NCI-H2107 treated with DMSO at 0.1 percent for 48 hours (cell line): ENCODE measurements at regions not wholly inside any gene's neighbourhood (a gene's known extent, or its start where the extent isn't known, plus 50 kb on each side); places are given as distances from the start of the nearest gene placed in this dataset.
"Not testable (repeated sequence)": the region's sequence is repeated elsewhere in the genome, so short reads cannot be mapped to it uniquely, and the experiment has no call there.

Experiments used
- DNase-seq: peaks from one replicate; lab custom pipeline; 2025; ENCODE audit not compliant: unreplicated experiment; lab: John Stamatoyannopoulos, UW

DNA sequence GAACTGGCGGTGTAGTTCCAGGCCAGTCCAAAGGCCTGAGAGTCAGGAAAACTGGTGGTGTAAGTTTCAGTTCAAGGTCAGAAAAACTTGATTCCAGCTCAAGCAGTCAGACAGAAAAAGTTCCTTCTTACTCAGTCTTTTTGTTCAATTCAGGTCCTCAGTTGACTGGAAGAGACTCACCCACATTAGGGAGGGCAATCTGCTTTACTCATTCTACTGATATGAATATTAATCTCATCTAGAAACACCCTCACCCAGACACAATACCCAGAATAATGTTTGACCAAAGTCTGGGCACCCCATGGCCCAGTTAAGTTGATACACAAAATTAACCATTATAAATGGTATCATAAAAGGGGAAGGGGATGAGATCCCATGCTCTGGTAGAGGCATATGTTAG lies 50.1 kb upstream of the LTA4H start:
- no peak for DNase-seq

DNA sequence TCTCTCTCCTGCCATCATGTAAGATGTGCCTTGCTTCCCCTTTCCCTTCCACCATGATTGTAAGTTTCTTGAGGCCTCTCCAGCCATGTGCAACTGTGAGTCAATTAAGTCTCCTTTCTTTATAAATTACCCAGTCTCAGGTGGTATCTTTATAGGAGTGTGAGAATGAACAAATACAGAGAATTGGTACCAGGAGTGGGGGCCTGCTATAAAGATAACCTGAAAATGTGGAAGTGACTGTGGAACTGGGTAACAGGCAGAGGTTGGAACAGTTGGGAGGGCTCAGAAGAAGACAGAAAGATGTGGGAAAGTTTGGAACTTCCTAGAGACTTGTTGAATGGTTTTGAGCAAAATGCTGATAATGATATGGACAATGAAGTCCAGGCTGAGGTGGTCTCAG lies 50.8 kb upstream of the LTA4H start:
- not testable (repeated sequence) for DNase-seq

DNA sequence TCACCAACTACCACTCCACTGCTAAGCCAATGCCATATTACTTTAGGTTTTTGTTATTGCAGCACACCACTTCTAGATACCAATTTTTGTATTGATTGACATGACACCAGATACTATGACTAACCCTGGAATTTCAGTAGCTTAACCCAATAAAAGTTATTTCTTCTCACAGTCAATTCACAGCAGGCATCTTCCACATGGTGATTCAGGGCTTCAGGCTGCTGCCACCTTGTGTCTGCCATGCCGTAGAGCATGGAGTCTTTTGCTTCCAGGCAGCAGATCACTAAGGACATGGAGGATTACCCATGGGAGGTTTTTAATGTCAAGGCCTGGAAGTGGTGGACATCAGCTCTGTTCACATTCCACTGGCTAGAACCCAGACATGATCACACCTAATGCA lies 56.4 kb upstream of the LTA4H start:
- DNase-seq, result no peak

DNA sequence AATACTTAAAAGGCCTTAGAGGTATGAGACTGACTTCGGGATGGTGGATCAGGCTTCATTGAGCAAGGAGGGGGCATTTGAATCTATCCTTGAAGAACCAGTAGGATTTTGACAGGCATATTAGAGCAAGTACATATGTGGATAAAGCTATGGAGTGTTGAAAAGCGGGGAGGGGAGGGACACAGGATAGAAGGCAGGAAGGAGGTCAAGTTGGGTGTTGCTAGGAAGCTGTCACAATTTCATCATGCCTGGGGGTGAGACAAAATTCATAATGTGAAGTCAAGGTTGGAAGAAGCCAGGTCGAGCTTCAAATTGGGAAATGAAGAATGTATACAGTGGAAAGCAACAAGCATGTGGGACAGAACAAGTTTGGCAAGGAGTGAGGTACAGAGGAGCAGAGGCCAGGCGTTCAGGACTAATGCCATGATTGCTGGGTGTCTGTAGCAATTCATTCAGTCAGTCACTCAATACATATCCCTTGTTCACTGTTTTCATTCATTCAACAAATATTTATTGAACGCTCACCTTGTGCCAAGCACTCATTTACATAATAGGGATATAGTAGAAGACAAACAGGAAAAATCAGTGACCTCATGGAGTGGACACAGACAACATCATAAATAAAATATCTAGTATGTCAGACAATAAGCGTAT lies 58.3 kb upstream of the LTA4H start:
- DNase-seq, result peak; percentile 2

DNA sequence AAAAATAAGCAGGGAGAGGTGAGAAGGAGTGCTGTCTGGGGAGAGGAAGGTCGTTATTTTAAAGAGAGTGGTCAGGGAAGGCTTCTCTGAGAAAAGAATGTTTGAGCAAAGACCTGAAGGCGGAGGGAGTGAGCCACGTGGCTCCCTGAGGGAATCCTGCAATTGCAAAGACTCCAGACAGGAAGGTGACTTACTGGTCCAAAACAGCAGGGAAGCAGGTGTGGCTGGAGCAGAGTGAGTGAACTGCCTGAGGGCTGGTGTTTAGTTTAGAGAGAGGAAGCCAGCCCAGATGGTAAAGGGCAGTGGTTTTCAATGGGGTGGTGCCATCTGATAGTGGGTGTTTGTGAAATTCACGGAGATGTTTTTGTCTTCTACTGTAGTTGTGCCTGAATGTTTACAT lies 58.8 kb upstream of the LTA4H start:
- DNase-seq, result peak; percentile 71

DNA sequence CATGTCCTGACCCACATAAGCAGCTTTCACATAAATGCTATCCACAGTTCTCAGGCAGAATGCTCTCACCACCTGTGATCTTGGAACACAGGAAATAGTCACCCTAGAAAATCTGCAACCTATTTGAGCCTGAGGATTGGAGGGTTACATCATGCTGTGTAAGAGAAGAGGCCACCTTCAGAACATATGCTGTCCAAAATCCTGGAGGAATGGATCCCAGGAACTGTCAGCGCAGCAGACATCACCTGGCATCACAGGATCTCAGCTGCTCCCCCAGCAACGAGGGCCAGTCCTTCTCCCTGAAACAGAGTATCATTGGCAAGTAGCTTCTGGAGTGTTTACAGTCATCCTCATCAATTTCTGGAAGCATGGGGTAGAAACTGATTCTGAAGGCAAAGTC lies 63.2 kb upstream of the LTA4H start:
- no peak for DNase-seq

DNA sequence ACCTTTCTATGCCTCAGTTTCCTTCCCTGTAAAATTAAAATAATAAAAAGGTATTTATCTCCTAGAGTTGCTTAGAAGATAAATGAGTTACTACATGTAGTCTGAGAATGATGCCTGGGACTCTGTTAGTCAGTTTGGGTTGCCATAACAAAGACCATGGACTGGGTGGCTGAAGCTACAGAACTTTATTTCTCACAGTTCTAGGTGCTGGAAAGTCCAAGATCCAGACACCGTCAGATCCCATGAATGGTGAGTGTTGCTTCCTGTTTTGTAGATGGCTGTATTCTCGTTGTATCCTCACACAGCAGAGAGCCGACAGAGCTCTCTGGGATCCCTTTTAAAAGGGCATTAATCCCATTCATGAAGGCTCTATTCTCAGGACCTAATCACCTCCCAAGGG lies 64.0 kb upstream of the LTA4H start:
- no peak for DNase-seq

DNA sequence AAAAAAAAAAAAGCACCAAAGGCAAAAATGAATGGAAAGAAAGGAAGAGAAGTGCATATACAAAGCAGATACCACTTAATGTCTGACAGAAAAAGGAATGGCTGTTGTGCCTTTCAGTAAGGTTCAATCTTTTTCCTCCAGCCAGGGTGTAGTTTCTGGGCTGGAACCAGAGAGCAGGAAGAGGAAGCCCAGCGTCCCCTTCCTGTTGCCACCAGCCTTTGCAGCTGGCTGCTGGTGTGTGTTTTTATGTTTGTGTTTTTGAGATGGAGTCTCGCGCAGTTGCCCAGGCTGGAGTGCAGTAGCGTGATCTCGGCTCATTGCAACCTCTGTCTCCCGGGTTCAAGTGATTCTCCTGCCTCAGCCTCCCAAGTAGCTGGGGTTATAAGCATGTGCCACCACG lies 64.6 kb upstream of the LTA4H start:
- DNase-seq, result no peak

DNA sequence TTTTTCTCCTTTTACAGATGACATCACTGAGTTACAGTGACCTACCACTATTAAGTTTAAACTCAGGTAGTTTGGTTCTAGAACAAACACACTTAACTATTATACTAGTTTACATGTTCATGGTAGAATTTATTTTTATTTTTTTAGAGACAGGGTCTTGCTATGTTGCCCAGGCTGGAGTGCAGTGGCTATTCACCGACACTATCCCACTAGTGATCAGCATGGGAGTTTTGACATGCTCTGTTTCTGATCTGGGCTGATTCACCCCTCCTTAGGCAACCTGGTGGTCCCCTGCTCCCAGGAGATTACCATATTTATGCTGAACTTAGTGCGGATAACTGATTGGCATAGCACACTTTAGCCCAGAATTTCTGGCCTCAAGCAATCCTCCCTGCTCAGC lies 66.4 kb upstream of the LTA4H start:
- no peak for DNase-seq

DNA sequence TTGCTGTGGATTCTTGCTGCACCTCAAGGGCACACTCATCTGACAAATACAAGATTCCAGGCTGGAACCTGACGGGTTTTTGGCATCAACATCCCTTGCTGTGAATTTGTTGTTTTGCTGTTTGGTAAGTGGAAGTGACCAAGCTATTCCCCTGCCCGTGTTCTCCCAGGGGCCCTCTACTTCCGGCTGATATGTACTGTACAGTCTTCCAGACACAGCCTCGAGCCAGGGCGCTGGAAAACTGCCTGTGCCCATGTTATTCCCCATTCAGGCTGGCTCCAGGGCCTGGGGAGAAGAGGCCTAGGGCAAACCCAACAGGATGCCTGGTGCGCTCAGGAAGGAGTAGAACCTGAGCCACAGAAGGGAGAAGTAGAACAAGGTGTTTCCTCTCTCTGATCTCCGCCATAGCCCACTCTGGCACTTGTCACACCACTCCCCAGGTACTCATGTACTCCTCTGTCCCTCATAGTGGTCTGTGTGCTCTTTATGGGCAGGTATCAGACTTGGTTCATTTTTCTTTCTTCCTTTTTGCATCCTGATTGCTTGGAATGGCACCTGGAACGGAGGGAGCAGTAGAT lies 67.8 kb upstream of the LTA4H start:
- no peak for DNase-seq

DNA sequence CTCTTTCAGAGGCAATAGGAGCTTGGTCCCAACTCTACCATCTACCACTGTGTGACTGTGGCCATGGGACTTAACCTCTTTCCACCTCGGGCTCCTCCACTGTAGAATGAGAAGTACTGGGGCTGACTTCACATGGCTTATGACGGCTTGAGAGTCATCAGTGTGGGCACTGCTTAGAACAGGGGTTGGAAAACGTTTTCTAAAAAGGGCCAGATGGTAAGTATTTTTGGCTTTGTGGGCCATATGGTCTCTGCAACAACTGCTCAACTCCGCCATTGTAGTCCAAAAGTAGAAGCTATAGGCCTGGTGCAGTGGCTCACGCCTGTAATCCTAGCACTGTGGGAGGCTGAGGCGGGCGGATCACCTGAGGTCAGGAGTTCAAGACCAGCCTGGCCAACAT lies 69.2 kb upstream of the LTA4H start:
- no peak for DNase-seq

DNA sequence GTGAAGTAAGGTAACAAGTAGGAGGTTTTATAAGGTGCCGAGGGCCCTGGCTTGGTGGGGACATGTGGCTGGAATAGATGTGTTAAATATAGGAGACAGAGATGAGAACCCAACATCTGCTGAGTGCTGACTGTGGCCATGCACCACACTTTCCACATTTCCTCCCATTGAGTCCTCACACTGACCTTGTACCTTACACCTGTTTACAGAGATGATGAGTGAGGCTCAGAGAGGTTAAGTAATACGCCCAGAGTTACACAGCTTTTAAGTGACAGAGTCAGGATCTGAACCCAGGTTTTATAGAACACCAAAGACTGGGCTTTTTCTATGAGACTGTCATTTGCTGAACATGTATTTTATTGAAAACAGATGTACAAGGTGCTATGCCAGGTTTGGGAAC lies 70.8 kb upstream of the LTA4H start:
- no peak for DNase-seq

DNA sequence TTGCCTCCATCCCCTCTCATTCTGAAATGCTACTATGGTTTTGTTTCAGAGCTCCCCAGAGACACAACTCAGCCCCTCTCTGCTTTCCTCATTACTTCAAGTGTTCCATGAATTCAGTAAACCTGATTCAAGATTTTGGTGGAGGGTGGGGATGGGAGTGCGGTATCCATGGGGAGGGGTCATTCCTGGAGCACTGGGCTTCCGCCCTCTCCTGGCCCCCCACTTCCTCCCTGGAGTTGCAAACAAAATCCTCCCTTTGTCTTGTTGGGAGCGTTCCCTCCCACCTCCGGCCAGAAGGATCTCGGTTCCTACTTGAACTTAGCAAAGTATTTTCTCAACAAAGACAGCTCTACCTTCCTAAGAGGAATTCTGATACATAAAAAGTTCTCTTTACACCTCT lies 71.8 kb upstream of the LTA4H start:
- no peak for DNase-seq

DNA sequence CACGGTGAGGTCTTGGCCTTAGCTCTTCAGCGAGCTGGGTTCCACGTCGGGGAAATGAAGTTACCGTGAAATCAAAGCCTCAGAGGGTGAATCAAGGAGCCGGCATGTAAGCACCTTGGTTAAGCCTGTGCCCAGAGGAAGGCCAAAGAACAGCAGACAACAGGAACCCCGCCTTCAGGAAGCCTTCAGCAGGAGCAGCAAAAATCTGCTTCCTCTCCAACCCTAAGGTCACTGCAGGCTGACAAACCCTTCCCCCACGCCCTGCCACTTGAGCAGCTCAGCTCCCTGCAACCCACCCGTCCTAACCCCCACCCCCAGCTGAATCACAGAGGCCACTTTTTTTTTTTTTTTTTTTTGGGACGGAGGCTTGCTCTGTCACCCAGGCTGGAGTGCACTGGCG lies 72.9 kb upstream of the LTA4H start:
- no peak for DNase-seq

DNA sequence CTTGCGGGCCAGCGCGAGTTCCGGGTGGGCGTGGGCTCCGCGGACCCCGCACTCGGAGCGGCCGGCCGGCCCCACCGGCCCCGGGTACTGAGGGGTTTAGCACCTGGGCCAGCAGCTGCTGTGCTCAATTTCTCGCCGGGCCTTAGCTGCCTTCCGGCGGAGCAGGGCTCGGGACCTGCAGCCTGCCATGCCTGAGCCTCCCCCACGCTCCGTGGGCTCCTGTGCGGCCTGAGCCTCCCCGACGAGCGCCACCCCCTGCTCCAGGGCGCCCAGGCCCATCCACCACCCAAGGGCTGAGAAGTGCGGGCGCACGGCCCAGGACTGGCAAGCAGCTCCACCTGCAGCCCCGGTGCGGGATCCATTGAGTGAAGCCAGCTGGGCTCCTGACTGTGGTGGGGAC lies 73.6 kb upstream of the LTA4H start:
- DNase-seq, result not testable (repeated sequence)

DNA sequence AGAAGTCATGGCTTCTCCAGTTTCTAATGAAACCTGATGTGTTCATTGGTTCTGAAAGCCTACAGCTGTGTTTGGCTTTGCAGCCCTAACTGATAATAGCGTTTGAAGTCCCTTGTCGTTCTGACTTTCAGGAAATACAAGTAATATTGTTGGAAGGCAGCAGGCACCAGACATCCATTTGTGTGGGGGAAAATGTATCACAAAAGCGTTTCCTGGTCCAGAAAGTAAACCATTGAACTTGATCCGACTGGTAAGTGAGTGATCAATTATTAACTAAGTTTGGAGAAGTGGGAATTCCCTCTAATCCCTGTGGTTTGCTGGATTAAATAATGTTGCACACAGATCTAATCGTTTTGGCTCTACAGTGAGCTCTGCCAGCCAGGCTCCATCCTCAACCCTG lies 77.3 kb upstream of the LTA4H start:
- DNase-seq, result peak; percentile 8

DNA sequence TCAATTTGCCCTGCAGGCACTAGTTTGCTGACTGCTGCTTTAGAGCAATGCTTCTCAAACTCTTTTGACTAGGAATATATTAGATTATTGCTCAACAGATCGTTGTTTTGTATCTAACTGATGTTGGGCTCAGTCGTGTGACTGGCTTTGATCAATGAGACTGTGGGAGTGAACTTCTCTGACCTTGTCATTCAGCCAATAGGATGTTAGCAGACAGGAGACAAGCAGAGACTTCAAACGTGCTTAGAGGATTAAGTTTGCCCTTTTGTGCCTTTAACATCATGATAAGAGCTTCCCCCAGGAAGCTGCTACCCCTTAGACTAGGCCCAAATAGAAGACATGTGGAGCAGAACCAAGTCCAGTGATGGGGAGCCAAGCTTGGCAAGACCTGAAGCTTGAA lies 76.7 kb upstream of the ELK3 start:
- DNase-seq, result no peak

DNA sequence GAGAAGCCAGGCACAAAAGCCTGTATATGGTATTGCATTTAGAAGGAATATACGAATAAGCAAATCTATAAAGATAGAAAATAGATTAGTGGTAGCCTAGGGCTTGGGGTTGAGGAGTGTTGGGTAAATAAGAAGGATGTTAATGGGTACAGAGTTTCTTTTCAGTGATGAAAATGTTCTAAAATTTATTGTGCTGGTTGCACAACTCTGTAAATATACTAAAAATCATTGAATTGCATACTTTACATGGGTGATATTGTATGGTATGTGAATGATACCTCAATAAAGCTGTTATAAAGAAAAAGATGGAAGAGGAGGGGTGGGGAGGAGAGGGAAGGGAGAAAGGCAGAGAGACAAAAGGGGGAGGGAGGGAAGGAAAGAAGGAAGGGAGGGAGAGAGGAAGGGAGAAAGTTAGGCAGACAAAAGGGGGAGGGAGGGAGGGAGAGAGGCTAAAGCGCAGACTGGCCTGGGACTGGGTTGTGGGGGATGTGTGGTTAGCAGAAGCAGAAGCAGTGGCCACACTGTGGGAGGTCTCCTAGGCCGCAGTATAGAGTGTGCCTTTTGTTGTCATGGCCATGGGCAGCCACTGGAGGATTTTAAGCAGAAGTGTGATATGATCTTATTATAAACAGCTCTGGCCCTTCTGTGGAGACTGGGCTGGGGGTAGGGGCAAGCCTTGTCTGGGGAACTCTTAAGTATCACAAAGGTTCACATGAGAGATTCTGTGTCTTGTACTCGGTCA lies 73.6 kb upstream of the ELK3 start:
- no peak for DNase-seq

DNA sequence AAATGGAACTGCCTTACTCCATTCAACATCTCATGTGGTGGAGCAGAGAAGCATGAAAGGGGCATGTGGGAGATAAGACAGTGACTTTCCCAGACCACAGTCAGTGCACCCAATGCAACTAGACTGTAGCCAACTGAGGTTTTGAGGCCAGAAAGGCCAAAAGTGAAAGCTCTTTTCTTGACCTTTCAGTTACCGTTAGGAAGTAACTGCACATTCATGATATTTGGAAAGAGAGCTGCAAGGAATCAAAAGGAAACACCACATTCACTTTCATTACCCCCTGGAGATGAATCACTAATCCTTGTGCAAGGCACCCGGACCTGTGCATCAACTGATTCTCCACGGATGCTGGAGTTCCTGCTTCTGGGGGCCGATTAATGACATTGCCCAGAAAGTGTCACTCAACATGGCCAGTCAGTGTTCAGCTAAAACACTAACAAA lies 72.9 kb upstream of the ELK3 start:
- no peak for DNase-seq

DNA sequence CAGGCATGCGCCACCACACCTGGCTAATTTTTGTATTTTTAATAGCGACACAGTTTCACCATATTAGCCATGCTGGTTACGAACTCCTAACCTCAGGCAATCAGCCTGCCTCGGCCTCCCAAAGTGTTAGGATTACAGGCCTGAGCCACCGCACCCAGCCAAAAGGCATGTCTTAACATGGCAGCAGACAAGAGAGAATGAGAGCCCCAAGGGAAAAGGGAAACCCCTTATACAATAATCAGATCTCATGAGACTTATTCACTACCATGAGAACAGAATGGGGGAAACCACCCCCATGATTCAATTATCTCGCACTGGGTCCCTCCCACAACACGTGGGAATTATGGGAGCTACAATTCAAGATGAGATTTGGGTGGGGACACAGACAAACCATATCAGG lies 65.9 kb upstream of the ELK3 start:
- not testable (repeated sequence) for DNase-seq

DNA sequence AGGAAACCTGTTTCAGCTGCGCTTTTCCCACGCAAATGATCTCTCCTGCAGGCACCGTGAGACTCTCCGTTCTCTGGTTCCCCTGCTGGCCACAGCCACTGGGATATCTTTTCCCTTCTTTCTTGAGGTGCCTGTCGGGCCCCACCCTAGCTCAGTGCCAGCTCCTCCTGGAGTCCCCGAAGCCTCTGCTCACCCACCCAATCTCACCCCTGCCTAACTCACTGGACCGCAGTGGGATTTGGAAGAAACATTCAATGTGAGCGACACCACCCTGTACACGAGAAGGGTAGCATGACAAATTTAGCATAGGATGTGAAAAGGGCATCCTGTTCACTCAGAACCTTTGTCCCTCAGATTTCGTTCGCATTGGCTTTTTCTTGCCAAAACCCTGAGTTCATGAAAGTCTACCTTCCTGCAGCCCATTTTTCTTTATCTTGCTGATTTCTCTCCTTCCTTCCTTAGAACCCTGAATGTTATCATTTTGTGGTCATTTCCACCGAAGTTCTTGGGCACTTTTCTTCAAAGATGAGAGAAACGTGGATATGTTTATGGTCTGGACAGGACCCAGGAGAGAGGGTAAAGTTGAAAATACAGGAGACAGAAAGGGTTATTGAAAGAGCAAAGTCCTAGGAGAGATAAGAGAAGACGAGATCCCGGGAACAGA lies 63.6 kb upstream of the ELK3 start:
- no peak for DNase-seq

DNA sequence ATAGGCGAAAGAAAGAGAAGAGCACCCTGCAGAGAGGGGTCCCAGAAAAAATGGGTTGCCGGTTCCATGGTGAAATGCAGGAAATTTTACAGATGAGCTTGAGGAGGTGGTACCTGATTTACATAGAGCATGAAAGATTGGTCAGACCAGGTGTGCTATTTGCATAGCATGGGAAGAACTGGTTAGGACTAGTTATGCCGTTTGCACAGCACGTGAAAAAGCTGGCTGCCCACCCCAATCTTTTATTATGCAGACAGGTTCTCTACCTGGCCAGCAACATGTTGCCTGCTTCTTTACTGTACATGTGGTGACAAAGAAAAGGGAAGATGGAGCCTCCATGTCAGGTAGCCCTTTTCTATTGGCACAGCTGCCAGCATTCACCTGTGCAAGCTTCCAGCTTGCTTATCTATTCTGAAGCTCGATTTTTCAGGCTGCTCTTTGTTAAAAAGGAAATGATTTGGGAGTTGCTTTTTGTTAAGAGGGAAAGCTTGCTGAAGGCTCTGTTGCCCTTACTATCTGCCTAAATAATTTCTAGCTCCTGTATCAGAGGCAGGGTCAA lies 62.9 kb upstream of the ELK3 start:
- DNase-seq, result no peak
